GM18861 (cell line): ENCODE measurements at regions not wholly inside any gene's neighbourhood (a gene's known extent, or its start where the extent isn't known, plus 50 kb on each side); places are given as distances from the start of the nearest gene placed in this dataset.
"Not testable (repeated sequence)": the region's sequence is repeated elsewhere in the genome, so short reads cannot be mapped to it uniquely, and the experiment has no call there.

ENCODE experiments used
- ATAC-seq: cut with Tn5 transposase; IDR thresholded peaks from one replicate; pipeline ENCODE4 v1.9.1; 2021; ENCODE audit not compliant: unreplicated experiment

- no peak for ATAC-seq
Observed at GRCh38 chr5:39526914-39527477, 102.2 kb upstream of the DAB2 start.

DNA sequence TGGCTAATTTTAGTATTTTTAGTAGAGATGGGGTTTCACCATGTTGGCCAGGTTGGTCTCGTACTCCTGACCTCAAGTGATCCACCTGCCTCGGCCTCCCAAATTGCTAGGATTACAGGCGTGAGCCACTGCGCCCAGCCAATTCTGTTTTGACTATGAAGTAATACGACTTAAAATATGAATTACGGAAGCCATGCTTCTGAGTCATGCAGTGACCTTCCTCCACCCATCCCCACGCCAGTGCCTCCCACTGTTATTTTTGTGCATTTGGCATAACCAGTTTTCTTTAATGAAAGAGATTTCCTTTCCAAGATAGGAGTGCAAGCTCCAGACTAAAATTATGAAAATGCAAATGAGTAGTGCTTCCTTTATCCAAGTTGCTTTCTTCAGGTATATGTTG is 101.0 kb upstream of the DAB2 start:
- not testable (repeated sequence) for ATAC-seq

DNA sequence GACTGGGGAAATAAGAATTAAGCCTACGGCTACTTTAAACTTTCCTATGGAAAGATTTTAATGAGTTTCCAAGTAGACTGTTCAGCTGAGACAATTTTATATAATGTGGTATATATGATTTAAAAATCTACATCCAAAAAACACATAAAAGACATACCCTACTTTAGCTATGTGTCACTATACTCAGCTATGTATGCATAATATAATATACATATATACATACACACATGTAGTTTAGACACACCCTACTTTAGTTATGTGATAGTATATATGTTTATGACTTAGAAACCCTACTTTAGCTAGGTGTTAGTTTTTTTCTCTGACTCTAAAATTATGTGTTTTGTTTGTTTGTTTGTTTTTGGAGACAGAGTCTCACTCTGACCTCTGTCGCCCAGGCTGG is 100.5 kb upstream of the DAB2 start:
- no peak for ATAC-seq

GRCh38 chr5:39523821-39524220 is 99.0 kb upstream of the DAB2 start:
- no peak for ATAC-seq

DNA sequence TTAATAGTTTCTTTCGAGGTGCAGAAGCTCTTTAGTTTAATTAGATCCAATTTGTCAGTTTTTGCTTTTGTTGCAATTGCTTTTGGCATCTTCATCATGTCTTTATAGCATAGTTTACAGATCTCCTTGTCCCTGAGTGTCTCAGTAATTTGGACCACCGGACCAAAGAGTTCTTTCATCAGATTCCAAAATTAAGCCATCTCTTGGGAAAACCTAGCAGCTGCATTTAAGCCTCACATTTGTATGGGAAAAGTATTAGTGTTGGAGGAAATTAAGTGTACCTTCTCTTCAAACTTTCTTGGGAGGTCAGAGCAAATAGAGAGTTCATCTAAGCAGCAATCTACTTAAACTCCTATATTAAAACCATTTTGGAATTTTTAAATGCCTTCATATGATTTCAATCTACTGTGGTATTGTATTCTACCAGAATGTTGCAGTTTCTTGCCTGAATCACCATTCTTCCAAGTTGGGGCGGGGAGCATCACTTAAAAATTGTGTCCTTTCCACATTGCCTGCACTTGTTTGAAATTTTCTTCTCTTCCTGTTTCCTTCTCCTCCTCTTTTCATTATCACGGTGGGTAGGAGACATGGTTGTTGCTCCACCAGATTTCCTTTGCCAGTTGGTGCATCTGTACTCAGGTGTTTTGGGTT is 97.3 kb upstream of the DAB2 start:
- no peak for ATAC-seq

GRCh38 chr5:39521098-39521860 is 96.5 kb upstream of the DAB2 start:
- ATAC-seq = no peak

GRCh38 chr5:39520232-39520572 is 95.4 kb upstream of the DAB2 start:
- ATAC-seq = no peak

DNA sequence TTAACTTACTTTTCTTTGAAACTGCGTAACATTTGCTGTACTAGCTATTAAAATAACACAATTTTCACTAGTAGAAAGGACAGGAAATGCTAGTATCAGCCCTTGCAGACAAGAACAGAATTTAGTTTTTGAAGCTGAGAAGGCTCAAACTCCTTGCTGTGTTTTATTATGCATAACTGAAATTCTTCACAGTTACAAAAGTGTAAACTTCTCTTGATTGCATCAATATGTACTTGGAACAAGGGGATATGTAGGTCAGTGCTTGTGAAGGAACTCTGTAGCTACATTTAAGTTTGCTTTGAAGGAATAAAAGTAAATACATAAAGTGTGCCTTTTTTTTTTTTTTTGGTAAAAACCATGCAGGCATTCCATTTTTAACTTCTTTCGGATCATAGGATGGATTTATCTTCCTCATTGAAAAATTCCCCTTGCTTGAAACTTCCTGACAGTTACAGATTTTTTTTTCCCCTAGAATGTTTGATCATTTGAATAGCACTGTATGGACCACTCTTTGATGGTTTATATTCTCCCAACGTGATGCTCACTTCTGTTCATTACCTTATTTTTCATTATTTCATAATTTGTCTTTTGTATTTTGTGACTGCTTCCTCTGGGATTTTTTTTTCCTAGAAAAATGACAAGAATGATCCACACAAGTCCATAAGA is 94.9 kb upstream of the DAB2 start:
- no peak for ATAC-seq

DNA sequence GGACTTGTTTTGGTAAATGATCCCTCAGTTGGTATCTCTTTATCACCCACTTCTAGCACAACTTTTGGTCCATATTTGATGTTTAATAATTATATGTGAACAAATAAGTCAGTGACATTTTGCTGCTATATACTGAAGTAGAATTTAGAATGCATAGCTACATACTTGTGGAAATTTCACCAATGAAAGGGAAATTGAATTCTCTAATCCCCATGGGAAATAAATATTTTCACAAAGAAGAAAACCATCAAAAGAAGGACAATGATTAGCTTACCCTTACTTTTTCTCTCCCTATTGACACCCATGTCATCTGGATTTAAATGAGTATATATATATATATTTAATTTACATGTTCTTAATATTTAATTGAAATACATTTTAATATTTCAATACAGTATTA is 94.3 kb upstream of the DAB2 start:
- ATAC-seq = no peak

DNA sequence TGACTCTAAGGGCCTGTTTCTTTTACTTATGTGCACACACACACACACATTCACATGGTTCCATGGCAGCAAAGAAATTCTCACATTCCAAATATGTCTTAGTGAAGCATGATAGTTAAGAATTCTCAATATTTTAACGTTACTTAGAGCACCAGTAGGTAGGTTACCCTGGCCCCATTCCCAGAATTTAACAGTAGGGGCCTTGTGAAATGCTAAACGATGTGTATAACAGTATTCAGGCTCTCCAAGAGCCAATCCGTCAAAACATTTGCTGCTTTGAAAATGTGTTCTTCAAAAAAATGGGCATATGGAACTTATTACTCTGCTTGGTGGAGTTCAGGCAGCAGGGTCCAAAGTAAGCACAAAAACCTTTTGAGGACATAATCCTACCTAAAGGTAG is 93.7 kb upstream of the DAB2 start:
- no peak for ATAC-seq

DNA sequence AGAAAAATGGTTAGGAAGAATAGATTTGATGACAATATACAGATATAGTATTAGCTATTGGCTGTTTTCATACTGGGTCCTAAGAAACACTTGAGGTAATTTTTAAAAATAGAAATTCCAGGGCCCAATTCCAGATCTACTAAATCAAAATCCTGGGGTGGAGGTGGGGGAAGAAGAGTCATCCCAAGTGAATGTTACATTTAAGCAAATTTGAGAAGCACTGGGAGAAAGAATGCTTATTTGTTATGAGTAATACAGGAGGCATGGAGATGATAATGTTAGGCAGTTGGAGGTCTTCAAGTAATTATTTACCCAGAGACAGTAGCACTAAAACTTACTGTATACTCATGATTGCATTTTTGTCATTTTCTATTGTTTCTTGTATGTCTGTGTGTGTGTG is 93.0 kb upstream of the DAB2 start:
- no peak for ATAC-seq

- no peak for ATAC-seq
Observed at GRCh38 chr5:39515881-39516280, 91.1 kb upstream of the DAB2 start.

DNA sequence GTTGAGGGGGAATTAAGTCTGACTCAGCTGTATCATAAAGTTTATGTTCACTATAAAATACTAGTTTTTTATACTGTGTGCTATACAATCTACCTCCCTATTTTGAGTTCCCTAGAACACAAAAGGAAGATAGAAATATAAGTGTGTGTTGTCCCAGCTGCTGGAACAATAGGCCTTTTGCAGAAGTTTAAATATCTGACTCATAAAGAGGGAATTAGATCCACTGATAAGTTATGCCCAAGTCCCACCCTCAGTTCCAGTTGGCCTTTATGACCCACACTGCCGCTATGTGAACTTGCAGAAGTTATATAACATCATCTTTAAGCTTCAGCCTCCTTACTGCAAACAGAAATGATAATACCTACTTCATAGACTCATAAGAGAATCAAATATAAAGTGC is 88.5 kb upstream of the DAB2 start:
- ATAC-seq = no peak

- no peak for ATAC-seq
Observed at GRCh38 chr5:39506211-39506610, 81.4 kb upstream of the DAB2 start.

DNA sequence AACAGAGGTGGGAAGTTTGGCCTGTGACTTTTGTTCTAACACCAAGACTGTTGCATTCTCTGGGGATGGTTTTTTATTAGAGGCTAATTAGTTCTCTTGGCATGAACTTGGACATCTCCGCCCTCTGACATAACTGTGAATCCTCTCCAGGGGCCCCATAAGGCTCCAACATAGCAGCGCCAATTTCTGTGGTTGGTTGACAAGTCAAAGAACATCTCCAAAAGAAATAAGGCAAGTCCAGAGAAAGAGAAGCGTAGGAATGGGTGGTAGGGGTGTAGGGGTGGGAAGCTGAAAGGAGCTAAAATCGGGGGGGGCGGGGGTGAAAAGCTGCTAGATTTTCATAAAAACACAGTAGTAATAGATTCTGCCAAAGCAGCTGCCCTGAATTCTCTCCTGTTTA is 81.0 kb upstream of the DAB2 start:
- ATAC-seq = no peak

DNA sequence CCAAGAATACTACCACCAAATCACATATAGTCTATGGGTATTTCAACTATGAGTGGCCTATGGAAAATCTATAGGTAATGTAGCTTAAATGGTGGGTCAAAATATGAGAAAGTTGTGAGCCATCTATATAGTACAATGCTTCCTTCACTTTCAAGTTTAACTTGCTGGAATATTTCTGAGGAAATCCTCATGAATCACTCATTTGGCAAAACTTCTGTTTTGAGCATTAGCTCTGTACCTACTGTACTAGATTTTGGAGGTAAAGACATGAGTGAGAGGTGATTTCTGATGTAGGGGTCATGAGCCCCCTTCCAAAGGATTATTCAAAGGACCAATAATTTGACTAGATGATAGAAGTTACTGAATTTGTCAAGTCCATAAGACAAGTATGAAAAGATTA is 80.6 kb upstream of the DAB2 start:
- ATAC-seq = no peak

DNA sequence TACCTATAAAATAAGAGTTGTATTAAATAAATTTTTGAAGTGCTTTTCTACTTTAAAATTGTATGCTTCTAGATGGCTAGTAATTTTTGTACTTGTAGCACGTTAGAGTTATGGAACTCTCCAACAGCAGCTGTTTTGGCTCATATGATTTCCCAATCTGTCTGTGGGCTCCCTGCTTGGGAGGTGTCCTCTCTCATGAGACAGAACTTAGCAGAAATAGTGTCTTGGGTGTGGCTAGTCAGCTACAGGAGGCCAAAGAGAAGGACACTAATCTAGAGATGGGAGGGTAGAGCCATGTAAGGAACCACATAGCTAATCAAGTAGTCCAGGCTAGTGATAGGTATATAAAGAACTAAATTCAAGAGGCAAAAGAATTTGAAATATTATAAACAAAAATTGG is 78.4 kb upstream of the DAB2 start:
- ATAC-seq = no peak

DNA sequence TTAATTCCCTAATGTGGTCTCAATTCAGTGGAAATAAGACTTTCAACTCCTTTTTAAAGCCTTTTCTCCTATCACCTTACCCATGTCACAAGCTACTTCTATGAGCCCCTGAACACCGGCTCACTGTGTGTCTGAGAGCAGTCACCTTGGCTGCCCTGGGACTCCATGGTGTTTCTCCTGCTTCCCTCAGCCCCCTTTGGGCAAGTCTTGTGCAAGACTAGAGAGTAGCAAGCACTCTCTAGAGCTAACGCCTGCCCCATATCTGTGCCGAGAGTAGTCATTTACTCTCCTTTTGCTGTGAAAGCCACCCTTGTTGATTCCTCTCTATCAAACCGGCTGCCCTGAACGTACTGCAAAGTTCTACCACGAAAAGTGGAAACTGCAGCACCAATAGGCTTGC is 77.9 kb upstream of the DAB2 start:
- ATAC-seq = no peak

GRCh38 chr5:39501397-39501796 is 76.6 kb upstream of the DAB2 start:
- ATAC-seq = no peak

DNA sequence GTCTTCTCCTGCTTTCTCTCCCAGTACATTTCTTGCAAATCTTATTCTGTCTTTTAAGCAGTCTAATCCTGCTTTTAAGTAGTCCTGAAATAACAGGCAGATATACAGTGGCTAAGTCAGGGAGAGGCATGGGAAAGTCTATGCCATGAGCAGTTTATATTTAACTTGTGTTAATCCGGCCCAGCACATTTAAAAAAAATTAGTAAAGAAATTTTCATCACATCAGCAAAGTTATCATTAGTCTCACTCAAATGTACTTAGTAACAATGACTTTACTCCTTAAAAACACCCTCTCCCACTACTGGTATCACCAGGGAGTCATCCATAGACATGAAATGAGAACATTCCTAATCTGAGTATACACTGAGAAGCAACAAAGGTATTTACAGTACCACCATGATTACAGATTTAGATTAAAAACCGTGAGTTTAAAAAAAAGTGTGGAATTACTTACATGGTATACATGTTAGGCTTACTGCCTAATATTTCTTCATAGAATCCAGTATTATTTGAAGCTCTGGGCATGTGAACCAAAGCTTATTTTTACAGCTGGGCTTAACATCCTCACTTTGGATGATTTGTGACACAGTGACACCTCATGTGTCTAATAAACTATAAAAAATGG is 75.9 kb upstream of the DAB2 start:
- ATAC-seq = no peak

DNA sequence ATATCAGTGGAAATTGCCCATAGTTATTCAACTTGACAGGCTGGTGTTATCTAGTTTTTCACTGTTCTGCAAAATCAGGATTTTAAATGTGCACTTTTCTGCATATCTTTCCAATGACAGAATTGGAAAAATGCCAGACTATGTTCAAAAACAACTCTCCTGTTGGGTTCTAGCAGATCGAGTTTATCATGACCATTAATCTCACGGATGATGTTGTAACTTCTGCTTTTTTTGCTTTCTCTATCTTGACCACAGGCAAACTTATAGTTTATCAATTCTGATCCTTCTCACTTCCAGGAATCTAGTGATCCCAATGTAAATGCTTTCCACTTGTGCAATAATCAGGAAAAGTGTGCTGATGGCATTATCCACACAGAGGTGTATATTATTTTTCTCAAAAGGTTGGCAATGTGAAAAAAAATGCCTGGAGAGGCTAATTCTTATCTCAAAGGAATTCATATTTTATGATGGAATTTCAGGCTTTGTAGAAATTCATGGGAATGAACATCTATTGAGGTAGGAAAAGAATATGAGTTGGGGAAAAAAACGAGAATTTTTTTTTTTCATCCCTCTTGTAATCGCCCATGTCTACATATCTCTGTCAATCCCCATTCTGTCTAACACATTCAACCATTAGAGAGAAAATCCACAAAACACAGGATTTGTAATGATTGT is 73.6 kb upstream of the DAB2 start:
- no peak for ATAC-seq
